ENCODE measurements at regions not wholly inside any gene's neighbourhood (a gene's known extent, or its start where the extent isn't known, plus 50 kb on each side); places are given as distances from the start of the nearest gene placed in this dataset.

DNA sequence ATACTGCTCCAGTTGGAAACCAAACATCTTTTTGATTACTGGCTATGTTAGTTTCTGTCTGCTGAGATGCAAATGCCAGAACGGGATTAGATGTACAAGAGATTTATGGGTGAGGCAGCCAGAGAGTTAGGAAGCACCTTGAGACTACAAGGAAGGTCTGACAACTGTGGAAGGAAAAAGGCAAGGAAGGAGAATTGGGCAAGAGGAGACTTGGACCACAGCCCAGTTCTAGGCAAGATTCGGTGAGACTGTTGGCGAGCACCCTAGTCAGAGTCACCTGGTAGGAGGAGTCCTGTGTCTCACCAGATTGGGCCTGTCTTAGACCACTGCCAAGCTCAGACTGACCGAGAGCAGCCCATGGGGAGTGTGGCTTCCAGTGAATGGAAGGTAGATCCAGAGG, 91.8 kb upstream of the F13A1 start:
- Histone ChIP-seq H3K36me3 (ENCODE audit: control insufficient read depth, low read length) (no peaks in the 10 kb centered on the region), H4K20me1 (ENCODE audit: control insufficient read depth, insufficient read depth, low read depth, low read length) (no peaks in the 10 kb centered on the region), H3K79me2 (ENCODE audit: control insufficient read depth, low read length) (no peaks in the 10 kb centered on the region), H3K4me2 (ENCODE audit: low read length) (no peak overlapping the region), H3K4me3 (ENCODE audit: low read length) (no peak overlapping the region), H3F3A (ENCODE audit: control insufficient read depth, insufficient read depth) (peaks cover 10% of the 10 kb centered on the region), H3K27me3 (ENCODE audit: control insufficient read depth, low read length) (no peaks in the 10 kb centered on the region), H3K9me3 (ENCODE audit: control insufficient read depth, insufficient read depth, low read length) (no peaks in the 10 kb centered on the region), H3K9me2 (replicated peaks; ENCODE audit: control insufficient read depth, low read length) (no peaks in the 10 kb centered on the region), H3K4me1 (ENCODE audit: control insufficient read depth, low read length) (peaks cover 26% of the 10 kb centered on the region), H3K27ac (ENCODE audit: low read depth, low read length) (no peak overlapping the region)
- TF ChIP-seq, protein P1, sequence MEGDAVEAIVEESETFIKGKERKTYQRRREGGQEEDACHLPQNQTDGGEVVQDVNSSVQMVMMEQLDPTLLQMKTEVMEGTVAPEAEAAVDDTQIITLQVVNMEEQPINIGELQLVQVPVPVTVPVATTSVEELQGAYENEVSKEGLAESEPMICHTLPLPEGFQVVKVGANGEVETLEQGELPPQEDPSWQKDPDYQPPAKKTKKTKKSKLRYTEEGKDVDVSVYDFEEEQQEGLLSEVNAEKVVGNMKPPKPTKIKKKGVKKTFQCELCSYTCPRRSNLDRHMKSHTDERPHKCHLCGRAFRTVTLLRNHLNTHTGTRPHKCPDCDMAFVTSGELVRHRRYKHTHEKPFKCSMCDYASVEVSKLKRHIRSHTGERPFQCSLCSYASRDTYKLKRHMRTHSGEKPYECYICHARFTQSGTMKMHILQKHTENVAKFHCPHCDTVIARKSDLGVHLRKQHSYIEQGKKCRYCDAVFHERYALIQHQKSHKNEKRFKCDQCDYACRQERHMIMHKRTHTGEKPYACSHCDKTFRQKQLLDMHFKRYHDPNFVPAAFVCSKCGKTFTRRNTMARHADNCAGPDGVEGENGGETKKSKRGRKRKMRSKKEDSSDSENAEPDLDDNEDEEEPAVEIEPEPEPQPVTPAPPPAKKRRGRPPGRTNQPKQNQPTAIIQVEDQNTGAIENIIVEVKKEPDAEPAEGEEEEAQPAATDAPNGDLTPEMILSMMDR (IDR thresholded peaks at IDR 0.05; ENCODE audit: low read depth, low read length, poor library complexity, severe bottlenecking), result no peak
- TF ChIP-seq EZH2phosphoT487 (IDR thresholded peaks at IDR 0.05; ENCODE audit: borderline replicate concordance, low read length), result no peak

DNA sequence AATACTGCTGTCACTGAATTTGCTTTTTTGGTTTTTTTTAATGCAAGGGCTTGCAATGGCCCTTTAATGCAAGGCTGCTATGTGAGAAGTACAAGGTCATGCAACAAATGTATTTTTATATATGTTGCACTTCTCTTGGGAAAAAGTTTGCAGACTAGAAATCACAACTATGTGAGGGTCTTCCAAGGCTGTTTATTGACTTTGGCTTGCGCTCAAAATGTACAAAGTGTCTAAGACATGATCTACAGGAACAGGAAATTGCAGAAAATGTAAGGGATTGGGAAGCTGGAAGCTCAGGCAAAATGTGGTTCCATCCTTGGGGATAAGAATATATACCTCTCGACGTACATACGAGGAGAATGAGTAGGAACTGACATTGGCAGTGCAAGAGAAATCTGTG, 92.2 kb upstream of the F13A1 start:
- TF ChIP-seq, protein P1 (IDR thresholded peaks at IDR 0.05; ENCODE audit: low read depth, low read length, poor library complexity, severe bottlenecking), result no peak
- TF ChIP-seq EZH2phosphoT487 (IDR thresholded peaks at IDR 0.05; ENCODE audit: borderline replicate concordance, low read length), result no peak
- Histone ChIP-seq H3K27me3 (ENCODE audit: control insufficient read depth, low read length) (no peaks in the 10 kb centered on the region), H3F3A (ENCODE audit: control insufficient read depth, insufficient read depth) (peaks cover 7% of the 10 kb centered on the region), H3K36me3 (ENCODE audit: control insufficient read depth, low read length) (no peaks in the 10 kb centered on the region), H3K4me1 (ENCODE audit: control insufficient read depth, low read length) (peaks cover 21% of the 10 kb centered on the region), H3K79me2 (ENCODE audit: control insufficient read depth, low read length) (no peaks in the 10 kb centered on the region), H3K4me2 (ENCODE audit: low read length) (no peak overlapping the region), H3K9me2 (replicated peaks; ENCODE audit: control insufficient read depth, low read length) (no peaks in the 10 kb centered on the region), H4K20me1 (ENCODE audit: control insufficient read depth, insufficient read depth, low read depth, low read length) (no peaks in the 10 kb centered on the region), H3K27ac (ENCODE audit: low read depth, low read length) (no peak overlapping the region), H3K9me3 (ENCODE audit: control insufficient read depth, insufficient read depth, low read length) (no peaks in the 10 kb centered on the region), H3K4me3 (ENCODE audit: low read length) (no peak overlapping the region)

DNA sequence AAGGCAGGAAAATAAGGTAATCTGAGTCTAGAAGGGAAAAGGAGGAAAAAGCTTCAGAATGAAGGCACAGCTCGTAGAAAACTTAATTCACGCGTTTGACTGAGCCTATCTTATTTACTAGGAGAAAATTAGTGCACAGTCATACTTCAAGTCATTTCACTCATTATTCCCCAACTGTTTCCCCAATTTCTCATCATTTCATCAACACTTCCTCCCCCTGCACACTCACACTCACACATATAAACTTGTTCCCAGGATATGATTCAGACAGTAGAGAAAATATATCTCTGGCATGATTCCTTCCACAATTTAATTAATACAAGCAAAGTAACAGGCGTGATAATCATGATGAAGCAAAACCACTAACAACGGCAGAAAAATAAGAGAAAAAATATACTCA, 94.5 kb upstream of the F13A1 start:
- Histone ChIP-seq H3K27me3 (ENCODE audit: control insufficient read depth, low read length) (no peaks in the 10 kb centered on the region), H3K9me3 (ENCODE audit: control insufficient read depth, insufficient read depth, low read length) (no peaks in the 10 kb centered on the region), H4K20me1 (ENCODE audit: control insufficient read depth, insufficient read depth, low read depth, low read length) (no peaks in the 10 kb centered on the region), H3K79me2 (ENCODE audit: control insufficient read depth, low read length) (no peaks in the 10 kb centered on the region), H3K36me3 (ENCODE audit: control insufficient read depth, low read length) (no peaks in the 10 kb centered on the region), H3K4me2 (ENCODE audit: low read length) (no peak overlapping the region), H3K27ac (ENCODE audit: low read depth, low read length) (no peak overlapping the region), H3K4me3 (ENCODE audit: low read length) (no peak overlapping the region), H3K9me2 (replicated peaks; ENCODE audit: control insufficient read depth, low read length) (no peaks in the 10 kb centered on the region), H3K4me1 (ENCODE audit: control insufficient read depth, low read length) (peaks cover 5% of the 10 kb centered on the region; the same call in 1 of the 2 replicates), H3F3A (ENCODE audit: control insufficient read depth, insufficient read depth) (no peaks in the 10 kb centered on the region)
- TF ChIP-seq, protein P1 (IDR thresholded peaks at IDR 0.05; ENCODE audit: low read depth, low read length, poor library complexity, severe bottlenecking), result no peak
- TF ChIP-seq EZH2phosphoT487 (IDR thresholded peaks at IDR 0.05; ENCODE audit: borderline replicate concordance, low read length), result no peak

DNA sequence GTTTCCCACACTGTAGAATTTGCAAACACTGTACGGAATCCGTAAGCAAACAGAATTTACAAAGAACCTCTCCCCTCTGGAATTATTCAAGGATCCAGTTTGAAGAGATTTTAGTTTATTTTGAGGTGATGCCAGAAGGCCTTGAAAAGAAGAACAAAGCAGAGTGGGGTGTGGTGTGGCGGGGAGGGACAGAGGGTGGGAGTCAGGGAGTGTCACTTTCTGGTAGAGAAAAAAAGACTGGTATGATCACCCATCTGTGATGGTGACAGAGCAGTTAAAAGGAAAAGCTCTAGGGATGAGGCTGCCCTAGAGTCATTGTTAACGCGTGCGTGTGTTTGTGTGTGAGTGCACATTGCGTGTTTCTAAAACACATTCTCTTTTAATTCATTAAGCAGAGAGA, 97.0 kb upstream of the F13A1 start:
- TF ChIP-seq, protein P1 (IDR thresholded peaks at IDR 0.05; ENCODE audit: low read depth, low read length, poor library complexity, severe bottlenecking), result no peak
- no peak for TF ChIP-seq EZH2phosphoT487 (IDR thresholded peaks at IDR 0.05; ENCODE audit: borderline replicate concordance, low read length)
- Histone ChIP-seq H3K79me2 (ENCODE audit: control insufficient read depth, low read length) (no peaks in the 10 kb centered on the region), H3K36me3 (ENCODE audit: control insufficient read depth, low read length) (no peaks in the 10 kb centered on the region), H3K9me3 (ENCODE audit: control insufficient read depth, insufficient read depth, low read length) (peaks cover 2% of the 10 kb centered on the region; the same call in 1 of the 2 replicates), H3K9me2 (replicated peaks; ENCODE audit: control insufficient read depth, low read length) (no peaks in the 10 kb centered on the region), H3K4me3 (ENCODE audit: low read length) (no peak overlapping the region), H3K4me2 (ENCODE audit: low read length) (no peak overlapping the region), H3K27ac (ENCODE audit: low read depth, low read length) (no peak overlapping the region), H3F3A (ENCODE audit: control insufficient read depth, insufficient read depth) (no peaks in the 10 kb centered on the region), H4K20me1 (ENCODE audit: control insufficient read depth, insufficient read depth, low read depth, low read length) (no peaks in the 10 kb centered on the region), H3K4me1 (ENCODE audit: control insufficient read depth, low read length) (no peaks in the 10 kb centered on the region), H3K27me3 (ENCODE audit: control insufficient read depth, low read length) (no peaks in the 10 kb centered on the region)
